ENCODE measurements at regions not wholly inside any gene's neighbourhood (a gene's known extent, or its start where the extent isn't known, plus 50 kb on each side); places are given as distances from the start of the nearest gene placed in this dataset.

DNA sequence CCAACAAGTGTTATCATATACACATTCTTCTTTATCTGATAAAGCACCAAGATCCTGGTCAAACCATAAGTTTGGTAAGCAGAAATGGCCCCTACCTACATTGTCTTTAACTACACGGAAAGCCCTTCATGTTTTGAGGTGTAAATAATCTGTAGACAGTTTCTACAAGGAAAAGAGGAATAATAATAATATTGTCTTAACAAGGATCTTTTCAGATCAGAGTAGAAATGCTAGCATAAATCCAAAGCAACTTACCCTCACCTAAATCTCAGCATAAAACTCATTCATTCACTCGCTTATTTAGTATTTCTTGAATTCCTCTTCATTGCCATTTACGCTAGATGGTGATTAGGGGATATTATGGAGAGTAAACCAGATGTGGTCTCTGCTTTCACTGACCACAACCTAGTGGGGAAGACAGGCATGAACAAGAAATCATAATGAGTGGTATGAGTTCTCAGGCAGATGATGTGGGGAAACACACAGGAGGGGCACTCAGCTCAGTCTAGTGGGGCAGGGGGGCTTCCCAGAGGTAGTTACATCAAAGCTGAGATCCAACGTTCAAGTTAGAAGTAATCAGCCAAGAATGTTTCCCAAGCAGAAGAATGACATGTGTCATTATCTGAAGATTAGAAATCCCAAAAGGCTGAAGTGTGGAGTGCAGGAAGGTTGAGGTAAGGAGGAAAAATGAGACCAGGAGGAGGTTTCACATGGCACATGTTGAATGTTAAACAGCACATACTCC is 65.4 kb upstream of the ZC3H12C start:
- Histone ChIP-seq H3K9me3 (no peaks in the 10 kb centered on the region), H3K36me3 (no peaks in the 10 kb centered on the region), H3K4me1 (no peaks in the 10 kb centered on the region), H3K4me3 (no peak overlapping the region), H3K27me3 (no peaks in the 10 kb centered on the region), H3K27ac (no peak overlapping the region)
- in situ Hi-C loops (cut with MboI; ENCODE audit: low pct_ligation_motif_present in 1 of 4, low pct_unique_long_range_greater_than_20kb in 1 of 4, low sequenced_read_pairs in 3 of 4) = no loop called here
- WGBS, 2 donors (ENCODE audit: low coverage in 1 of 2) = 85 to 90% methylated on average over 4 of the region's 4 CpGs
- no peak for TF ChIP-seq EP300 (IDR thresholded peaks at IDR 0.05; ENCODE audit: low read depth)
- no peak for TF ChIP-seq POLR2A (IDR thresholded peaks at IDR 0.05)
- TF ChIP-seq POLR2AphosphoS5 (IDR thresholded peaks at IDR 0.05) = no peak
- no peak for TF ChIP-seq CTCF (IDR thresholded peaks at IDR 0.05)
- no peak for DNase-seq
- intact Hi-C loops (cut with DNase I; ENCODE audit: low total_unique reads) = no loop called here

GRCh38 chr11:110028921-110029320 is 64.3 kb upstream of the ZC3H12C start:
- intact Hi-C loops (cut with DNase I; ENCODE audit: low total_unique reads) = no loop called here
- no peak overlapping the region for H3K27ac ChIP-seq
- 69 to 85% methylated on average over 2 of the region's 2 CpGs for WGBS, 2 donors (ENCODE audit: low coverage in 1 of 2)
- H3K4me1 ChIP-seq = no peaks in the 10 kb centered on the region
- H3K36me3 ChIP-seq = no peaks in the 10 kb centered on the region
- in situ Hi-C loops (cut with MboI; ENCODE audit: low pct_ligation_motif_present in 1 of 4, low pct_unique_long_range_greater_than_20kb in 1 of 4, low sequenced_read_pairs in 3 of 4) = no loop called here
- no peak overlapping the region for H3K4me3 ChIP-seq
- H3K9me3 ChIP-seq = no peaks in the 10 kb centered on the region
- no peak for TF ChIP-seq EP300 (IDR thresholded peaks at IDR 0.05; ENCODE audit: low read depth)
- TF ChIP-seq CTCF (IDR thresholded peaks at IDR 0.05) = no peak
- no peak for TF ChIP-seq POLR2AphosphoS5 (IDR thresholded peaks at IDR 0.05)
- no peak for TF ChIP-seq POLR2A (IDR thresholded peaks at IDR 0.05)
- no peak for DNase-seq
- H3K27me3 ChIP-seq = no peaks in the 10 kb centered on the region

- intact Hi-C loops (cut with DNase I; ENCODE audit: low total_unique reads) = no loop called here
- in situ Hi-C loops (cut with MboI; ENCODE audit: low pct_ligation_motif_present in 1 of 4, low pct_unique_long_range_greater_than_20kb in 1 of 4, low sequenced_read_pairs in 3 of 4) = no loop called here
Measured at GRCh38 chr11:110029714-110030113, 63.5 kb upstream of the ZC3H12C start.

GRCh38 chr11:110031171-110031570 is 62.0 kb upstream of the ZC3H12C start:
- intact Hi-C loops (cut with DNase I; ENCODE audit: low total_unique reads) = no loop called here
- WGBS, 2 donors (ENCODE audit: low coverage in 1 of 2) = 78 to 89% methylated on average over 2 of the region's 2 CpGs
- in situ Hi-C loops (cut with MboI; ENCODE audit: low pct_ligation_motif_present in 1 of 4, low pct_unique_long_range_greater_than_20kb in 1 of 4, low sequenced_read_pairs in 3 of 4) = no loop called here
- H3K4me1 ChIP-seq = no peaks in the 10 kb centered on the region
- no peak for DNase-seq
- no peaks in the 10 kb centered on the region for H3K36me3 ChIP-seq
- no peaks in the 10 kb centered on the region for H3K9me3 ChIP-seq
- TF ChIP-seq POLR2AphosphoS5 (IDR thresholded peaks at IDR 0.05) (no peak), CTCF (IDR thresholded peaks at IDR 0.05) (no peak), EP300 (IDR thresholded peaks at IDR 0.05; ENCODE audit: low read depth) (no peak), POLR2A (IDR thresholded peaks at IDR 0.05) (no peak)
- H3K27ac ChIP-seq = no peak overlapping the region
- no peaks in the 10 kb centered on the region for H3K27me3 ChIP-seq
- no peak overlapping the region for H3K4me3 ChIP-seq

More at GRCh38 chr11:110029714-110030113, 63.5 kb upstream of the ZC3H12C start:
- no peak for DNase-seq
- Histone ChIP-seq H3K36me3 (no peaks in the 10 kb centered on the region), H3K9me3 (no peaks in the 10 kb centered on the region), H3K4me3 (no peak overlapping the region), H3K4me1 (no peaks in the 10 kb centered on the region), H3K27me3 (no peaks in the 10 kb centered on the region), H3K27ac (no peak overlapping the region)
- 90 to 95% methylated on average over 4 to 6 of the region's 6 CpGs for WGBS, 2 donors (ENCODE audit: low coverage in 1 of 2)
- TF ChIP-seq POLR2AphosphoS5 (IDR thresholded peaks at IDR 0.05) (no peak), EP300 (IDR thresholded peaks at IDR 0.05; ENCODE audit: low read depth) (no peak), POLR2A (IDR thresholded peaks at IDR 0.05) (no peak), CTCF (IDR thresholded peaks at IDR 0.05) (no peak)
